Right ventricle myocardium superior (tissue), 1 donor: ENCODE measurements at regions not wholly inside any gene's neighbourhood (a gene's known extent, or its start where the extent isn't known, plus 50 kb on each side); places are given as distances from the start of the nearest gene placed in this dataset.
A peak's percentile ranks its signal among the peaks of the same experiment; 100 is the strongest.
"Not testable (repeated sequence)": the region's sequence is repeated elsewhere in the genome, so short reads cannot be mapped to it uniquely, and the experiment has no call there.

Experiments used
- ATAC-seq: fragments of 200-7000 bp; cut with Tn5 transposase; one replicate; pipeline ENCODE4 v1.9.1; 2020; ENCODE audit warnings: mild to moderate bottlenecking; ENCODE audit not compliant: poor library complexity
- DNase-seq: peaks from one replicate; pipeline ENCODE4 v3.0.0-alpha.2; 2020
- intact Hi-C: fragments of 100-400 bp; cut with DNase I; formaldehyde crosslinking; loops from one replicate; pipeline ENCODE4 v1.11.2; 2022
- donor health status: DM: no; HTN: yes; CAD: no; lungs with severe emphysema.

GRCh38 chr9:2497666-2498400 lies 123.8 kb upstream of the VLDLR start:
- intact Hi-C loops: loop anchor here (5.0 to 10.0 kb wide), 2 partner anchors 67 to 256 kb away; no protein-coding TSS in a partner anchor
- DNase-seq (no peak), ATAC-seq (peak; percentile 17)

GRCh38 chr9:2502210-2502609 lies 119.4 kb upstream of the VLDLR start:
- ATAC-seq (no peak), DNase-seq (no peak)
- intact Hi-C loops: no loop called here

GRCh38 chr9:2502760-2503159 lies 118.8 kb upstream of the VLDLR start:
- ATAC-seq (no peak), DNase-seq (no peak)
- intact Hi-C loops: no loop called here

GRCh38 chr9:2506321-2506720 lies 115.3 kb upstream of the VLDLR start:
- intact Hi-C loops: no loop called here
- DNase-seq (no peak), ATAC-seq (peak; percentile 74)

GRCh38 chr9:2523591-2523990 lies 98.0 kb upstream of the VLDLR start:
- intact Hi-C loops: no loop called here
- DNase-seq (no peak), ATAC-seq (no peak)

- no peak for ATAC-seq
- intact Hi-C loops: no loop called here
- DNase-seq: no peak
Observed at GRCh38 chr9:2524601-2525000, 97.0 kb upstream of the VLDLR start.

- DNase-seq (no peak), ATAC-seq (no peak)
- intact Hi-C loops: no loop called here
Observed at GRCh38 chr9:2525147-2525546, 96.4 kb upstream of the VLDLR start.

GRCh38 chr9:2526071-2526828 lies 95.3 kb upstream of the VLDLR start:
- no peak for DNase-seq
- ATAC-seq: no peak
- intact Hi-C loops: no loop called here

- intact Hi-C loops: no loop called here
- no peak for ATAC-seq
- no peak for DNase-seq
Observed at GRCh38 chr9:2531481-2531880, 90.1 kb upstream of the VLDLR start.

- no peak for DNase-seq
- ATAC-seq: no peak
- intact Hi-C loops: no loop called here
Observed at GRCh38 chr9:2536511-2536910, 85.1 kb upstream of the VLDLR start.

- ATAC-seq: no peak
- intact Hi-C loops: no loop called here
- DNase-seq: no peak
Observed at GRCh38 chr9:2545881-2546490, 75.6 kb upstream of the VLDLR start.

GRCh38 chr9:2555899-2556600 lies 65.5 kb upstream of the VLDLR start:
- intact Hi-C loops, DNase-seq: not testable (repeated sequence)

GRCh38 chr9:2557693-2558092 lies 63.9 kb upstream of the VLDLR start:
- DNase-seq: no peak
- intact Hi-C loops: no loop called here

More at GRCh38 chr9:2555899-2556600, 65.5 kb upstream of the VLDLR start:
- not testable (repeated sequence) for ATAC-seq

GRCh38 chr9:2559192-2560152 lies 62.1 kb upstream of the VLDLR start:
- DNase-seq (peak; percentile 88), ATAC-seq (peak; percentile 98)
- intact Hi-C loops: loop anchor here (10.0 kb wide), 2 partner anchors 65 kb away; partner anchors contain the start of gene VLDLR

More at GRCh38 chr9:2557693-2558092, 63.9 kb upstream of the VLDLR start:
- no peak for ATAC-seq

GRCh38 chr9:2560180-2560579 lies 61.4 kb upstream of the VLDLR start:
- intact Hi-C loops: loop anchor here (10.0 kb wide), 2 partner anchors 65 kb away; partner anchors contain the start of gene VLDLR

GRCh38 chr9:2565676-2566340 lies 55.8 kb upstream of the VLDLR start:
- DNase-seq: no peak
- intact Hi-C loops: loop anchor here (10.0 kb wide), 2 partner anchors 59 to 71 kb away; partner anchors contain the start of gene VLDLR
- ATAC-seq: no peak

More at GRCh38 chr9:2560180-2560579, 61.4 kb upstream of the VLDLR start:
- ATAC-seq (peak; percentile 36), DNase-seq (no peak)

GRCh38 chr9:2567922-2568321 lies 53.7 kb upstream of the VLDLR start:
- no peak for ATAC-seq
- intact Hi-C loops: loop anchor here (10.0 kb wide), 2 partner anchors 57 to 73 kb away; partner anchors contain the start of gene VLDLR
- DNase-seq: no peak
